A549 (cell line): ENCODE measurements at regions not wholly inside any gene's neighbourhood (a gene's known extent, or its start where the extent isn't known, plus 50 kb on each side); places are given as distances from the start of the nearest gene placed in this dataset.

Experiments used
- ATAC-seq, 2 experiments: fragments of 200-7000 bp in 1 of 2; fragments of >200 bp in 1 of 2; cut with Nextera tagmentation in 1 of 2; cut with Tn5 transposase in 1 of 2; 3 replicates each; pipeline versions ENCODE4 v1.8.0 to v1.9.1; 2018 to 2020; ENCODE audit warnings: mild to moderate bottlenecking in 1 of 2, moderate library complexity in 1 of 2
- CTCF ChIA-PET: fragments of 300-600 bp; sonication (Branson Sonifier 250); formaldehyde crosslinking; extraction: SDS; loops from one replicate; lab custom pipeline; 2021; ENCODE audit warnings: antibody characterized with exemption, inconsistent platforms; lab: Yijun Ruan, JAX
- POLR2A ChIA-PET: fragments of 350-600 bp; formaldehyde crosslinking; extraction: SDS; loops from one replicate; lab custom pipeline; 2021; ENCODE audit warnings: antibody characterized with exemption, inconsistent platforms; lab: Yijun Ruan, JAX
- DNase-seq, 2 experiments: peaks; one replicate each; pipeline versions ENCODE4 v3.0.0 to v3.0.0-alpha.2; 2011 to 2016; ENCODE audit warnings: low read depth in 1 of 2, low spot score in 1 of 2
- FAIRE-seq: peaks from 2 replicates; lab custom pipeline; 2011; peaks lifted over from hg19 to GRCh38; lab: Jason Lieb, UNC
- H3K27ac ChIP-seq, 2 experiments: fragments of >200 bp; sonication (Bioruptor Twin); formaldehyde crosslinking; 3 replicates each; pipeline ENCODE4 v1.5.1; 2016 to 2017
- H3K4me1 ChIP-seq: fragments of >200 bp; sonication (Bioruptor Twin); formaldehyde crosslinking; 3 replicates; pipeline ENCODE4 v1.6.1; 2016
- H3K4me2 ChIP-seq: fragments of >200 bp; sonication (Bioruptor Twin); formaldehyde crosslinking; 3 replicates; pipeline ENCODE4 v1.6.1; 2016
- H3K4me3 ChIP-seq: fragments of >200 bp; sonication (Bioruptor Twin); formaldehyde crosslinking; 3 replicates; pipeline ENCODE4 v1.5.1; 2016
- H3K9me3 ChIP-seq: fragments of >200 bp; sonication (Bioruptor Twin); formaldehyde crosslinking; 3 replicates; pipeline ENCODE4 v1.6.1; 2016
- ATOH8 ChIP-seq: fragments of 250-450 bp; sonication (Bioruptor Pico); IDR thresholded peaks from 2 replicates; pipeline ENCODE4 v1.5.0; 2020; ENCODE audit warnings: low read depth, mild to moderate bottlenecking, moderate library complexity
- BCL3 ChIP-seq: fragments of >200 bp; sonication (Bioruptor Twin); formaldehyde crosslinking; IDR thresholded peaks from 3 replicates; pipeline ENCODE4 v1.6.1; 2016
- CEBPB ChIP-seq, 2 experiments: fragments of >200 bp in 1 of 2; sonication (Bioruptor Twin) in 1 of 2; formaldehyde crosslinking in 1 of 2; IDR thresholded peaks; 2 replicates each; pipeline ENCODE4 v1.6.1; 2012 to 2016
- CHD4 ChIP-seq: fragments of 200-600 bp; sonication (generic); IDR thresholded peaks from 2 replicates; pipeline ENCODE4 v1.6.1; 2016; ENCODE audit warnings: antibody characterized with exemption, mild to moderate bottlenecking, borderline replicate concordance
- CTCF ChIP-seq: fragments of >200 bp; sonication (Bioruptor Twin); formaldehyde crosslinking; IDR thresholded peaks from 3 replicates; pipeline ENCODE4 v1.5.1; 2016
- EHF ChIP-seq: fragments of 250-450 bp; sonication (Bioruptor Pico); IDR thresholded peaks from 2 replicates; pipeline ENCODE4 v1.5.0; 2020; ENCODE audit warnings: mild to moderate bottlenecking
- FOSB ChIP-seq: fragments of 250-450 bp; sonication (Bioruptor Pico); IDR thresholded peaks from 2 replicates; pipeline ENCODE4 v1.5.0; 2020; ENCODE audit warnings: mild to moderate bottlenecking, moderate library complexity
- HDAC2 ChIP-seq: fragments of 200-600 bp; sonication (generic); IDR thresholded peaks from 2 replicates; pipeline ENCODE4 v1.6.1; 2016
- HMGXB4 ChIP-seq: fragments of 250-450 bp; sonication (Bioruptor Pico); IDR thresholded peaks from 2 replicates; pipeline ENCODE4 v1.5.0; 2021; ENCODE audit warnings: mild to moderate bottlenecking, moderate library complexity, borderline replicate concordance
- HOXA7 ChIP-seq: fragments of 250-450 bp; sonication (Bioruptor Pico); IDR thresholded peaks from 2 replicates; pipeline ENCODE4 v1.5.0; 2020; ENCODE audit warnings: mild to moderate bottlenecking, moderate library complexity
- HOXB13 ChIP-seq: fragments of 250-450 bp; sonication (Bioruptor Pico); IDR thresholded peaks from 2 replicates; pipeline ENCODE4 v1.5.0; 2020; ENCODE audit warnings: low read depth, mild to moderate bottlenecking, moderate library complexity
- HOXB5 ChIP-seq: fragments of 250-450 bp; sonication (Bioruptor Pico); IDR thresholded peaks from 2 replicates; pipeline ENCODE4 v1.5.0; 2020; ENCODE audit warnings: mild to moderate bottlenecking, moderate library complexity
- MAFK ChIP-seq: fragments of 450-650 bp; IDR thresholded peaks from 2 replicates; pipeline ENCODE4 v1.6.1; 2014; ENCODE audit not compliant: partially characterized antibody
- MAZ ChIP-seq: fragments of 150-350 bp; IDR thresholded peaks from 2 replicates; pipeline ENCODE4 v1.6.1; 2014; ENCODE audit warnings: antibody characterized with exemption, low read depth, low read length, borderline replicate concordance
- POLR2A ChIP-seq: IDR thresholded peaks from 2 replicates; pipeline ENCODE4 v1.6.1; 2012; ENCODE audit warnings: mild to moderate bottlenecking, low read length
- RAD21 ChIP-seq, 2 experiments: fragments of >200 bp in 1 of 2; sonication (Bioruptor Twin) in 1 of 2; formaldehyde crosslinking in 1 of 2; IDR thresholded peaks in 1 of 2; conservative IDR thresholded peaks in 1 of 2; 2 replicates in 1 of 2; 3 replicates in 1 of 2; pipeline ENCODE4 v1.6.1; 2012 to 2018; ENCODE audit warnings: inconsistent platforms in 1 of 2
- RNF2 ChIP-seq: fragments of 200-600 bp; sonication (generic); IDR thresholded peaks from 2 replicates; pipeline ENCODE4 v1.6.1; 2016; ENCODE audit warnings: low read depth, mild to moderate bottlenecking, antibody characterized with exemption, moderate library complexity, borderline replicate concordance
- ZC3H11A ChIP-seq: fragments of 450-650 bp; IDR thresholded peaks from 2 replicates; pipeline ENCODE4 v1.6.1; 2014; ENCODE audit warnings: antibody characterized with exemption, mild to moderate bottlenecking
- WGBS: methylation state at CpG from one replicate; pipeline ENCODE4 v1.1.6; 2017; ENCODE audit errors: missing lambda C conversion rate; 5-methylcytosine and 5-hydroxymethylcytosine counted together
- TF ChIP-seq, protein P1 (sequence below): fragments of 200-600 bp; sonication (generic); IDR thresholded peaks from 2 replicates; pipeline ENCODE4 v1.6.1; 2016; ENCODE audit warnings: antibody characterized with exemption, mild to moderate bottlenecking, moderate library complexity
- TF ChIP-seq, protein P2 (sequence below): IDR thresholded peaks from 2 replicates; pipeline ENCODE4 v1.6.1; 2012

DNA sequence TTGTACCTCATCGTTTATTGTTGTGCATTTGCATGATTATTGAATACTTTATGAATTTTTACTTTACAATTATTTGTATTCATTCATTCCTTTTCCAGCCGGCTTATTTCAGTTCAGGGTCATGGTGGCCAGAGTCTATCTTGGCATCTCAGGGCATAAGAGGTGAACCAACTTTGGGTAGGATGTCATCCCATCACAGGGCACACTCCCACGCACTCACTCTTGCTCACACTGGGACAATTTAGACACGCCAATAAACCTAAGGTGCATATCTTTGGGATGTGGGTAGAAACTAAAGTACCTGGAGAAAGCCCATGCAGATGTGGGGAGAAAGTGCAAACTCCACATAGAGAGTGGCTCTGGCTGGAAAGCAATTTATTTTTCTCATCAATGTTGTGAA is 158.1 kb upstream of the MAST4 start:
- CTCF ChIA-PET: no interaction called here
- FAIRE-seq: no peak

More for the DNA sequence above, 158.1 kb upstream of the MAST4 start:
- H3K4me2 ChIP-seq: no peak overlapping the region
- TF ChIP-seq HMGXB4 (CRISPR knock-in tag): no peak
- no peak for TF ChIP-seq FOSB (CRISPR knock-in tag)
- no peak for TF ChIP-seq HDAC2
- TF ChIP-seq CEBPB (IDR thresholded peaks at IDR 0.05): no peak
- TF ChIP-seq, protein P1, sequence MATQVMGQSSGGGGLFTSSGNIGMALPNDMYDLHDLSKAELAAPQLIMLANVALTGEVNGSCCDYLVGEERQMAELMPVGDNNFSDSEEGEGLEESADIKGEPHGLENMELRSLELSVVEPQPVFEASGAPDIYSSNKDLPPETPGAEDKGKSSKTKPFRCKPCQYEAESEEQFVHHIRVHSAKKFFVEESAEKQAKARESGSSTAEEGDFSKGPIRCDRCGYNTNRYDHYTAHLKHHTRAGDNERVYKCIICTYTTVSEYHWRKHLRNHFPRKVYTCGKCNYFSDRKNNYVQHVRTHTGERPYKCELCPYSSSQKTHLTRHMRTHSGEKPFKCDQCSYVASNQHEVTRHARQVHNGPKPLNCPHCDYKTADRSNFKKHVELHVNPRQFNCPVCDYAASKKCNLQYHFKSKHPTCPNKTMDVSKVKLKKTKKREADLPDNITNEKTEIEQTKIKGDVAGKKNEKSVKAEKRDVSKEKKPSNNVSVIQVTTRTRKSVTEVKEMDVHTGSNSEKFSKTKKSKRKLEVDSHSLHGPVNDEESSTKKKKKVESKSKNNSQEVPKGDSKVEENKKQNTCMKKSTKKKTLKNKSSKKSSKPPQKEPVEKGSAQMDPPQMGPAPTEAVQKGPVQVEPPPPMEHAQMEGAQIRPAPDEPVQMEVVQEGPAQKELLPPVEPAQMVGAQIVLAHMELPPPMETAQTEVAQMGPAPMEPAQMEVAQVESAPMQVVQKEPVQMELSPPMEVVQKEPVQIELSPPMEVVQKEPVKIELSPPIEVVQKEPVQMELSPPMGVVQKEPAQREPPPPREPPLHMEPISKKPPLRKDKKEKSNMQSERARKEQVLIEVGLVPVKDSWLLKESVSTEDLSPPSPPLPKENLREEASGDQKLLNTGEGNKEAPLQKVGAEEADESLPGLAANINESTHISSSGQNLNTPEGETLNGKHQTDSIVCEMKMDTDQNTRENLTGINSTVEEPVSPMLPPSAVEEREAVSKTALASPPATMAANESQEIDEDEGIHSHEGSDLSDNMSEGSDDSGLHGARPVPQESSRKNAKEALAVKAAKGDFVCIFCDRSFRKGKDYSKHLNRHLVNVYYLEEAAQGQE: no peak
- TF ChIP-seq RAD21 (conservative IDR thresholded peaks at IDR 0.05 in 1 of 2, IDR thresholded peaks at IDR 0.05 in 1 of 2): no peak
- TF ChIP-seq HOXB5 (CRISPR knock-in tag): no peak
- TF ChIP-seq EHF (CRISPR knock-in tag): no peak
- TF ChIP-seq, protein P2, sequence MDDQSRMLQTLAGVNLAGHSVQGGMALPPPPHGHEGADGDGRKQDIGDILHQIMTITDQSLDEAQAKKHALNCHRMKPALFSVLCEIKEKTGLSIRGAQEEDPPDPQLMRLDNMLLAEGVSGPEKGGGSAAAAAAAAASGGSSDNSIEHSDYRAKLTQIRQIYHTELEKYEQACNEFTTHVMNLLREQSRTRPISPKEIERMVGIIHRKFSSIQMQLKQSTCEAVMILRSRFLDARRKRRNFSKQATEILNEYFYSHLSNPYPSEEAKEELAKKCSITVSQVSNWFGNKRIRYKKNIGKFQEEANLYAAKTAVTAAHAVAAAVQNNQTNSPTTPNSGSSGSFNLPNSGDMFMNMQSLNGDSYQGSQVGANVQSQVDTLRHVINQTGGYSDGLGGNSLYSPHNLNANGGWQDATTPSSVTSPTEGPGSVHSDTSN: no peak
- no peak for TF ChIP-seq CTCF
- no peak for TF ChIP-seq ZC3H11A
- no peak for TF ChIP-seq ATOH8 (CRISPR knock-in tag)
- no peak for TF ChIP-seq HOXA7 (CRISPR knock-in tag)
- TF ChIP-seq POLR2A: no peak
- no peak for TF ChIP-seq BCL3
- no peak for TF ChIP-seq MAFK
- no peak for TF ChIP-seq MAZ
- no peak for TF ChIP-seq HOXB13
- TF ChIP-seq CHD4: no peak
- TF ChIP-seq RNF2: no peak
- TF ChIP-seq, all 56 proteins: peak for 0
- no peak for DNase-seq
- no peak for ATAC-seq
- WGBS: 23% methylated on average over 4 of the region's 4 CpGs
- Histone ChIP-seq H3K27ac (no peak overlapping the region), H3K4me3 (no peak overlapping the region), H3K9me3 (no peaks in the 10 kb centered on the region), H3K4me1 (no peaks in the 10 kb centered on the region)
- POLR2A ChIA-PET: no interaction called here
